GM10248 (cell line): ENCODE measurements at regions not wholly inside any gene's neighbourhood (a gene's known extent, or its start where the extent isn't known, plus 50 kb on each side); places are given as distances from the start of the nearest gene placed in this dataset.
A peak's percentile ranks its signal among the peaks of the same experiment; 100 is the strongest.

Experiments
- CTCF ChIA-PET: fragments of 300-600 bp; sonication (Branson Sonifier 250); formaldehyde crosslinking; extraction: SDS; loops from one replicate; lab custom pipeline; 2021; ENCODE audit warnings: antibody characterized with exemption; lab: Yijun Ruan, JAX
- POLR2A ChIA-PET: fragments of 350-650 bp; sonication (Branson Sonifier 250); formaldehyde crosslinking; extraction: SDS; loops from one replicate; lab custom pipeline; 2020; ENCODE audit warnings: antibody characterized with exemption; lab: Yijun Ruan, JAX
- DNase-seq: peaks from one replicate; pipeline ENCODE4 v3.0.0; 2012; ENCODE audit errors: extremely low spot score
- TF ChIP-seq, protein P1 (sequence below): IDR thresholded peaks from 2 replicates; pipeline ENCODE4 v1.5.1; 2012; ENCODE audit warnings: mild to moderate bottlenecking, low read depth; ENCODE audit errors: extremely low read depth, missing control alignments, control extremely low read depth

DNA sequence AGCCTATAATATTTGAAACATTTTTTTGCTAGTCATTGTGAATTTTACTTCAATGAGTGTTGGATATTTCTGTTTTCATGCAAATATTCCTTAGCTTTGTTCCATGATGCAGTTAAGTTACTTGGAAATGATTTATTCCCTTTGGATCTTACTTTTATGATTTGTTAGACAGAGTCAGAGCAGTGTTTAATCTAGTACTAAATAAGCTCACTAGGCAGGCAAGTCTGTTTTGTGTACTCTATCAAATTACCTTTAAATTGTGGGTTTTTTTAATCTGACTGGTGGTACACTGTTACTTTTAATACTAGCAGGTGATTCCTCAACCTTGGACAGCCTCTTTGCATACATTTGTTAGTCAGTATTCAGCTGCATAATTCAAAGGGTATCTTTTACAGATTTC, 173.3 kb upstream of the MBNL1 start:
- CTCF ChIA-PET, result interaction anchor here (1.0 to 2.1 kb wide), 7 partner anchors 10 to 54 kb away, joined by 3 to 12 read pairs (median 4); no protein-coding TSS in a partner anchor

DNA sequence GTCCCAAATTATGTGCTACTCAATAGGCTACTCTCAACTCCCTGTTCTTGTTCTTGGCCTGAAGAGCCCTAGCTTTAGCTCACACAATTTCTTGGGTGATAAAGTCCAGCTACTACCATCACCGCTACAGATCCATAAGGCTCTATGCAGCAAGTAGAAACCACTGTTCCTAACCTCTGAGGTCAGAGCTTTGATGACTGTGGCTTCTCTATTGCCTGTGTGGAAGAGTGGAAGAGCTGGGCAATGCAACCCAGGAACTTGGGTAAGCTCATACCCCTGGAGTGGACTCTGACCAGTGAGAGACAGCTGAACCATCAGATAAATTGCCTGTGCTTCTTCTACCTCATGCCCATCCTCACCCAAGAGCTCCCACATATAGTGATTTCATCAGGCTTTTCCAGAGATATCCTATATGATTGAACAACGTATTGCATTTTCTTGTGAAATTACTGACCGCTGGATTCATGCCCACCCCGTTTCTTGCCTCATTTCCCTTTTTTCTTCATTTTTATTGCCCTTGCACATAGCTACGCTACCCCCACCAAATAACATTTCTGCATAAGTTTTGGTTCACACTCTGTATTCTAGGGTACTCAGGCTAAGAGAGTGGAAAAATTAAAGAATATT, 172.3 kb upstream of the MBNL1 start:
- CTCF ChIA-PET, result interaction anchor here (1.6 to 2.1 kb wide), 6 partner anchors 12 to 53 kb away, joined by 4 to 12 read pairs (median 4); no protein-coding TSS in a partner anchor
- TF ChIP-seq, protein P1, sequence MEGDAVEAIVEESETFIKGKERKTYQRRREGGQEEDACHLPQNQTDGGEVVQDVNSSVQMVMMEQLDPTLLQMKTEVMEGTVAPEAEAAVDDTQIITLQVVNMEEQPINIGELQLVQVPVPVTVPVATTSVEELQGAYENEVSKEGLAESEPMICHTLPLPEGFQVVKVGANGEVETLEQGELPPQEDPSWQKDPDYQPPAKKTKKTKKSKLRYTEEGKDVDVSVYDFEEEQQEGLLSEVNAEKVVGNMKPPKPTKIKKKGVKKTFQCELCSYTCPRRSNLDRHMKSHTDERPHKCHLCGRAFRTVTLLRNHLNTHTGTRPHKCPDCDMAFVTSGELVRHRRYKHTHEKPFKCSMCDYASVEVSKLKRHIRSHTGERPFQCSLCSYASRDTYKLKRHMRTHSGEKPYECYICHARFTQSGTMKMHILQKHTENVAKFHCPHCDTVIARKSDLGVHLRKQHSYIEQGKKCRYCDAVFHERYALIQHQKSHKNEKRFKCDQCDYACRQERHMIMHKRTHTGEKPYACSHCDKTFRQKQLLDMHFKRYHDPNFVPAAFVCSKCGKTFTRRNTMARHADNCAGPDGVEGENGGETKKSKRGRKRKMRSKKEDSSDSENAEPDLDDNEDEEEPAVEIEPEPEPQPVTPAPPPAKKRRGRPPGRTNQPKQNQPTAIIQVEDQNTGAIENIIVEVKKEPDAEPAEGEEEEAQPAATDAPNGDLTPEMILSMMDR, result no peak
- POLR2A ChIA-PET, result no interaction called here
- DNase-seq, result no peak

More for the DNA sequence above, 173.3 kb upstream of the MBNL1 start:
- TF ChIP-seq, protein P1, result no peak
- POLR2A ChIA-PET, result no interaction called here
- DNase-seq, result no peak

DNA sequence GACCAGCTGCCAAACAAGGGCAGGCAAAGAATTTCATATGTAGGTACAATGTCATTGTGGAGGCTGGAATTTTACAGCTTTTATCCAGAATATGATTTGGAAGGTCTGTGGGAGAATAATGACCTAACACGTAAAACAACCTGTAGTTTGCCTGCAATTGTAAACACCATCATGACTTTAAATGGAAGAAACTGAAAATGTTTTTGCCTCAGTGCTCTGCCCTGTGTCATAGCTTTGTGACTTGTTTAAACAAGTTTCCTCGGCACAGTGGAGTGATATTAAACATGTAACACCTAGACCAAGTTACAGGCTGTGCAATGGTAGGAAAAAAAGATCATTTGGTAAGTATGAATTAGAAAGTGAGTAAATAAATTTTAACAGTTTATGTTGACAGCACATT, 171.6 kb upstream of the MBNL1 start:
- ChIA-PET CTCF (interaction anchor here (1.4 to 2.1 kb wide), 5 partner anchors 11 to 43 kb away, joined by 3 to 12 read pairs (median 5); no protein-coding TSS in a partner anchor), POLR2A (no interaction called here)
- DNase-seq, result no peak
- TF ChIP-seq, protein P1, result no peak

DNA sequence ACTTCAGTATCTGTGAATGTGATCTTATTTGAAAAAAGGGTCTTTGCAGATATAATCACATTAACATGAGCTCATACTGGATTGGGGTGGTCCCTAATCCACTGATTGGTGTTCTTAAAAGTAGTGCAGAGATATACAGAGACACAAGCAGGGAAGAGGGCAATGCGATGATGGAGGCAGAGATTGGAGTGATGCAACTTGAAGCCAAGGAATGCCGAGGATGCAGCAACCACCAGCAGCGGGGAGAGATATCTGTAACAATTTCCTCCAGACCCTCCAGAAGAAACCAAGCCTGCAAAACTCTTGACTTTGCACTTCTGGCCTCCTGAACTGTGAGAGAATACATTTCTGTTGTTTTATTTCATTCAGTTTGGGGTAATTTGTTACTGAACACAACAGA, 171.0 kb upstream of the MBNL1 start:
- no peak for DNase-seq
- TF ChIP-seq, protein P1, result no peak
- ChIA-PET CTCF (interaction anchor here (1.4 to 2.0 kb wide), 4 partner anchors 11 to 42 kb away, joined by 3 to 12 read pairs (median 4); no protein-coding TSS in a partner anchor), POLR2A (no interaction called here)

DNA sequence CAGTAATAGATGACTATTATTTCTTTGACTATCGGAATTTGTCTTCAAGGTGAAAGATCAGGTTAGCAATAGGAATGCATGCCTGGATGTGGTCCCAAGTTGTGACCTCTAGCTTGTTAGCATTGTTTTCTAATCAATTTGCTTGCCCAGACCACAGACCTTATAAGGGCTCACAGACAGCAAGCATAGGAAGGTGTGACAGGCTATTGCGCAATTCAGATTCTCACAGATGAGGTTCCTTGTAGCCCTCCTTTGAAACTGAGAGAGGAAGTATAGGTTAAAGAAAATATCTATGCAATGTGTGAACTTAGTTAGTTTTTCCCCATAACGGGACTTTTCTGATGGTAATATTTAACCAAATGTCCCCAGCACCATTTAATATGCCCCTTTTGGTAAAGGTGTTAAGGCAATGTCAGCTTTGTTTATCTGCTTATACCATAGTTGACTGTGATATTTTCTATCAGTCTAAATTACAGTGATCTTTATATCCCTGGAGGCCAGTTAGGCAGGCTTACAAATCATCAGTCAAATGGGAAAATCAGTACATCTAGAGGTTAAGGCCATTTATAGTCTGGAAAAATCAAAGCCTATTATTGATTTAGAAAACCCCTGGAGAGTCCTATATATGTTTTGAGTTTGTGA, 168.1 kb upstream of the MBNL1 start:
- ChIA-PET CTCF (interaction anchor here (1.1 to 1.4 kb wide), 3 partner anchors 10 to 644 kb away, joined by 3 to 4 read pairs (median 3); no protein-coding TSS in a partner anchor), POLR2A (no interaction called here)
- TF ChIP-seq, protein P1, result no peak
- DNase-seq, result peak; percentile 39

DNA sequence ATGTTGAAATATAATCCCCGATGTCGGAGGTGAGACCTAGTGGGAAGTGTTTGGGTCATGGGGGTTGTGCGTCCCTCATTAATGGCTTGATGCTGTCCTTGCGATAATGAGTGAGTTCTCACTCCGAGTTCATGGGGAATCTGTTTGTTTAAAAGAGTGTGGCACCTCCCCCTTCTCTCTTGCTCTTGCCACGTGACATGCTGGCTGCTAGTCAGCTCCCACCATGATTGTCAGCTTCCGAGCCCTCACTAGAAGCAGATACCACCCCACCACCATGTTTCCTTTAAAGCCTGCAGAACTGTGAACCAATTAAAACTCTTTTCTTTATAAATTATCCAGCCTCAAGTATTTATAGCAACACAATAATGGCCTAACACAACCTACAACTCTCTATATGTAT, 166.3 kb upstream of the MBNL1 start:
- POLR2A ChIA-PET, result no interaction called here
- CTCF ChIA-PET, result no interaction called here
- no peak for DNase-seq
- TF ChIP-seq, protein P1, result no peak
